GM23338 (cell line): ENCODE measurements at regions not wholly inside any gene's neighbourhood (a gene's known extent, or its start where the extent isn't known, plus 50 kb on each side); places are given as distances from the start of the nearest gene placed in this dataset.

Experiments
- ATAC-seq: fragments of 200-7000 bp; cut with Tn5 transposase; 3 replicates; pipeline ENCODE4 v1.9.1; 2020
- DNase-seq: peaks from one replicate; pipeline ENCODE4 v3.0.0-alpha.2; 2015; ENCODE audit warnings: low spot score
- H2AFZ ChIP-seq: fragments of 200-600 bp; sonication (generic); 2 replicates; pipeline ENCODE4 v1.8.0; 2016; ENCODE audit warnings: antibody characterized with exemption, mild to moderate bottlenecking, moderate library complexity
- H3F3A ChIP-seq: fragments of 200-600 bp; sonication (generic); replicated peaks from 2 replicates; pipeline ENCODE4 v1.8.0; 2017; ENCODE audit warnings: antibody characterized with exemption, mixed run types, low read depth
- H3K27ac ChIP-seq: fragments of 200-600 bp; sonication (generic); 2 replicates; pipeline ENCODE4 v1.6.1; 2016; ENCODE audit warnings: low read depth
- H3K27me3 ChIP-seq: fragments of 200-600 bp; sonication (generic); 2 replicates; pipeline ENCODE4 v1.8.0; 2016; ENCODE audit warnings: mild to moderate bottlenecking, mixed run types, moderate library complexity; ENCODE audit not compliant: insufficient read depth
- H3K36me3 ChIP-seq: fragments of 200-600 bp; sonication (generic); 2 replicates; pipeline ENCODE4 v1.8.0; 2016; ENCODE audit warnings: mild to moderate bottlenecking; ENCODE audit not compliant: insufficient read depth
- H3K4me1 ChIP-seq: fragments of 200-600 bp; sonication (generic); 2 replicates; pipeline ENCODE4 v1.8.0; 2016; ENCODE audit warnings: mild to moderate bottlenecking, moderate library complexity; ENCODE audit not compliant: insufficient read depth
- H3K4me2 ChIP-seq: fragments of 200-600 bp; sonication (generic); 2 replicates; pipeline ENCODE4 v1.7.1; 2017; ENCODE audit warnings: mixed run types
- H3K4me3 ChIP-seq: fragments of 200-600 bp; sonication (generic); 2 replicates; pipeline ENCODE4 v1.6.1; 2016; ENCODE audit warnings: mixed run types
- H3K79me2 ChIP-seq: fragments of 200-600 bp; sonication (generic); replicated peaks from 2 replicates; pipeline ENCODE4 v1.8.0; 2017; ENCODE audit warnings: mild to moderate bottlenecking; ENCODE audit not compliant: insufficient read depth
- H3K9me2 ChIP-seq: fragments of 200-600 bp; sonication (generic); 2 replicates; pipeline ENCODE4 v1.8.0; 2017; ENCODE audit not compliant: insufficient read depth
- H4K20me1 ChIP-seq: fragments of 200-600 bp; sonication (generic); replicated peaks from 2 replicates; pipeline ENCODE4 v1.8.0; 2017; ENCODE audit warnings: mild to moderate bottlenecking; ENCODE audit not compliant: insufficient read depth
- H3K27ac Mint-ChIP-seq: 2 replicates; pipeline ENCODE4 v1.8.0; 2020; ENCODE audit warnings: inconsistent platforms, mild to moderate bottlenecking, moderate library complexity, mixed read lengths
- H3K27me3 Mint-ChIP-seq: 3 replicates; pipeline ENCODE4 v1.8.0; 2022; ENCODE audit warnings: low read depth, mild to moderate bottlenecking, moderate library complexity, mixed read lengths, inconsistent platforms; ENCODE audit not compliant: insufficient read depth, poor library complexity
- H3K36me3 Mint-ChIP-seq: 3 replicates; pipeline ENCODE4 v1.8.0; 2021; ENCODE audit warnings: low read depth, mild to moderate bottlenecking, inconsistent platforms, moderate library complexity, mixed read lengths
- H3K4me1 Mint-ChIP-seq: 3 replicates; pipeline ENCODE4 v1.8.0; 2020; ENCODE audit warnings: mild to moderate bottlenecking, inconsistent platforms, mixed read lengths
- H3K4me3 Mint-ChIP-seq: 3 replicates; pipeline ENCODE4 v1.8.0; 2021; ENCODE audit warnings: moderate library complexity, mild to moderate bottlenecking, inconsistent platforms, mixed read lengths
- H3K9me3 Mint-ChIP-seq: 3 replicates; pipeline ENCODE4 v1.8.0; 2020; ENCODE audit warnings: moderate library complexity, mild to moderate bottlenecking, inconsistent platforms, mixed read lengths
- EZH2phosphoT487 ChIP-seq: fragments of 200-600 bp; sonication (generic); IDR thresholded peaks from one replicate; pipeline ENCODE4 v1.8.1; 2018; ENCODE audit warnings: antibody characterized with exemption; ENCODE audit not compliant: unreplicated experiment
- NANOG ChIP-seq: IDR thresholded peaks from 2 replicates; pipeline ENCODE4 v1.6.1; 2016; ENCODE audit warnings: antibody characterized with exemption, borderline replicate concordance
- POLR2AphosphoS5 ChIP-seq: IDR thresholded peaks from 2 replicates; pipeline ENCODE4 v1.6.1; 2016; ENCODE audit warnings: antibody characterized with exemption, low read depth
- ZNF462 ChIP-seq: fragments of 250-450 bp; sonication (Bioruptor Pico); IDR thresholded peaks from 2 replicates; pipeline ENCODE4 v1.5.0; 2020; ENCODE audit warnings: mild to moderate bottlenecking, moderate library complexity
- TF ChIP-seq, protein P1 (sequence below): IDR thresholded peaks from one replicate; pipeline ENCODE4 v1.6.1; 2018; ENCODE audit warnings: antibody characterized with exemption; ENCODE audit not compliant: unreplicated experiment

- Histone ChIP-seq H3K27ac (no peak overlapping the region), H3K4me2 (no peak overlapping the region), H3K9me2 (0 out of 2 replicates have a peak, but pooled peaks cover 3% of the 10 kb centered on the region), H4K20me1 (no peaks in the 10 kb centered on the region), H2AFZ (no peak overlapping the region), H3K79me2 (no peaks in the 10 kb centered on the region), H3K4me3 (no peak overlapping the region), H3K4me1 (no peaks in the 10 kb centered on the region), H3F3A (no peaks in the 10 kb centered on the region), H3K27me3 (no peaks in the 10 kb centered on the region), H3K36me3 (peaks cover 4% of the 10 kb centered on the region; the same call in 1 of the 2 replicates)
- TF ChIP-seq, protein P1, sequence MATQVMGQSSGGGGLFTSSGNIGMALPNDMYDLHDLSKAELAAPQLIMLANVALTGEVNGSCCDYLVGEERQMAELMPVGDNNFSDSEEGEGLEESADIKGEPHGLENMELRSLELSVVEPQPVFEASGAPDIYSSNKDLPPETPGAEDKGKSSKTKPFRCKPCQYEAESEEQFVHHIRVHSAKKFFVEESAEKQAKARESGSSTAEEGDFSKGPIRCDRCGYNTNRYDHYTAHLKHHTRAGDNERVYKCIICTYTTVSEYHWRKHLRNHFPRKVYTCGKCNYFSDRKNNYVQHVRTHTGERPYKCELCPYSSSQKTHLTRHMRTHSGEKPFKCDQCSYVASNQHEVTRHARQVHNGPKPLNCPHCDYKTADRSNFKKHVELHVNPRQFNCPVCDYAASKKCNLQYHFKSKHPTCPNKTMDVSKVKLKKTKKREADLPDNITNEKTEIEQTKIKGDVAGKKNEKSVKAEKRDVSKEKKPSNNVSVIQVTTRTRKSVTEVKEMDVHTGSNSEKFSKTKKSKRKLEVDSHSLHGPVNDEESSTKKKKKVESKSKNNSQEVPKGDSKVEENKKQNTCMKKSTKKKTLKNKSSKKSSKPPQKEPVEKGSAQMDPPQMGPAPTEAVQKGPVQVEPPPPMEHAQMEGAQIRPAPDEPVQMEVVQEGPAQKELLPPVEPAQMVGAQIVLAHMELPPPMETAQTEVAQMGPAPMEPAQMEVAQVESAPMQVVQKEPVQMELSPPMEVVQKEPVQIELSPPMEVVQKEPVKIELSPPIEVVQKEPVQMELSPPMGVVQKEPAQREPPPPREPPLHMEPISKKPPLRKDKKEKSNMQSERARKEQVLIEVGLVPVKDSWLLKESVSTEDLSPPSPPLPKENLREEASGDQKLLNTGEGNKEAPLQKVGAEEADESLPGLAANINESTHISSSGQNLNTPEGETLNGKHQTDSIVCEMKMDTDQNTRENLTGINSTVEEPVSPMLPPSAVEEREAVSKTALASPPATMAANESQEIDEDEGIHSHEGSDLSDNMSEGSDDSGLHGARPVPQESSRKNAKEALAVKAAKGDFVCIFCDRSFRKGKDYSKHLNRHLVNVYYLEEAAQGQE, result no peak
- TF ChIP-seq POLR2AphosphoS5 (no peak), NANOG (no peak), ZNF462 (no peak), EZH2phosphoT487 (no peak)
- DNase-seq, result no peak
- Mint-ChIP-seq H3K4me1 (no peaks in the 10 kb centered on the region), H3K36me3 (peaks cover 9% of the 10 kb centered on the region; the same call in 2 of the 3 replicates), H3K9me3 (peaks cover 42% of the 10 kb centered on the region), H3K4me3 (no peak overlapping the region), H3K27me3 (peaks cover 2% of the 10 kb centered on the region), H3K27ac (no peak overlapping the region)
- ATAC-seq, result no peak
Measured at GRCh38 chr5:163855754-163856153, 350.3 kb downstream of the MAT2B start.
